Glutamatergic neuron (in vitro differentiated cells): ENCODE measurements at regions not wholly inside any gene's neighbourhood (a gene's known extent, or its start where the extent isn't known, plus 50 kb on each side); places are given as distances from the start of the nearest gene placed in this dataset.

Experiments
- DNase-seq: peaks from one replicate; pipeline ENCODE4 v3.0.0; 2022
- H3K27ac Mint-ChIP-seq: one replicate; pipeline ENCODE4 v1.8.0; 2020; ENCODE audit warnings: mild to moderate bottlenecking, mixed read lengths, inconsistent platforms; ENCODE audit not compliant: unreplicated experiment
- H3K27me3 Mint-ChIP-seq: one replicate; pipeline ENCODE4 v1.8.0; 2020; ENCODE audit warnings: mild to moderate bottlenecking, moderate library complexity, mixed read lengths, inconsistent platforms; ENCODE audit not compliant: unreplicated experiment
- H3K36me3 Mint-ChIP-seq: one replicate; pipeline ENCODE4 v1.8.0; 2020; ENCODE audit warnings: mild to moderate bottlenecking, mixed read lengths, inconsistent platforms; ENCODE audit not compliant: unreplicated experiment
- H3K4me1 Mint-ChIP-seq: one replicate; pipeline ENCODE4 v1.8.0; 2020; ENCODE audit warnings: mild to moderate bottlenecking, low read depth, mixed read lengths, inconsistent platforms; ENCODE audit not compliant: unreplicated experiment
- H3K4me3 Mint-ChIP-seq: one replicate; pipeline ENCODE4 v1.8.0; 2020; ENCODE audit warnings: mild to moderate bottlenecking, mixed read lengths, inconsistent platforms; ENCODE audit not compliant: unreplicated experiment
- H3K9me3 Mint-ChIP-seq: one replicate; pipeline ENCODE4 v1.8.0; 2020; ENCODE audit warnings: mild to moderate bottlenecking, moderate library complexity, mixed read lengths, inconsistent platforms; ENCODE audit not compliant: unreplicated experiment
- CTCF ChIP-seq: fragments of 200-600 bp; sonication (generic); IDR thresholded peaks from one replicate; pipeline ENCODE4 v1.5.0; 2021; ENCODE audit not compliant: partially characterized antibody, unreplicated experiment

DNA sequence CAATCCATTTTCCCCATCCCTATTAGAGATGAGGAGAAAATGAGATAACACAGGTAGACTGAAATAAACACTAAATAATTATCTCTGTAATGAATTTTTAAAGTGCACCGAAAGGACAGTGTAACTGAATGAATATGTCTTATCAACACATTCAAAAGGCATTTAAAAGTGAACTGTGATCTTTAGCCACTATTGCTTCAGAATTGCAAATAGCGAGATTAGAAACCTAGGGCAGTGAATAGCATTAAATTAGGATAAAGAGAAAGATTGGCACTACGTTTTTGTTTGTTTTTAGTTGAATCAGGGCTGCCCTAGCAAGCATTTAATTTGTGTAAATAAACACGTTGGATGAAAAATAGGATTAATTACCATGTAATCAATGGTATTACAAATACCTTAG, 537.5 kb downstream of the ELAVL2 start:
- H3K27ac Mint-ChIP-seq: no peak overlapping the region
- no peak for DNase-seq
- no peaks in the 10 kb centered on the region for H3K36me3 Mint-ChIP-seq
- H3K9me3 Mint-ChIP-seq: no peaks in the 10 kb centered on the region
- no peaks in the 10 kb centered on the region for H3K27me3 Mint-ChIP-seq
- H3K4me1 Mint-ChIP-seq: no peaks in the 10 kb centered on the region
- TF ChIP-seq CTCF: no peak
- H3K4me3 Mint-ChIP-seq: no peak overlapping the region

DNA sequence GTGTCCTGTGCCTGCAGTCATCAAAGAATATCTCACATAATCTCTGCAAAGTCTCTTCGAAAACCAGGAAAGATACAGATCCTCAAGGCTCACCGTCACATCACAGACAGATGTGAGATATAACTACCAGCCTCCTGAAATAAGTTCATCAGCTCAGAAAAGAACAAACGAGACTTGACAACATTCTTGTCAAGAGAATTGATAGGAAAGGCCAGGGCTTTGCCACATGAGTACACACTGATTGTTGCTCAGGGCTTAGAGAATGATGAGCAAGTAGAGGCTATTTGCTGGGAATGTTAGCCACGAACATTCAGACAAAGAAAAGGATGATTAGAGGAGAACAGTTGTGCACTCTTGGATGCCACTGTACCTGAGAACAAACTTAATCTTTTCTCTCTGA, 535.1 kb downstream of the ELAVL2 start:
- H3K27ac Mint-ChIP-seq: no peak overlapping the region
- no peaks in the 10 kb centered on the region for H3K4me1 Mint-ChIP-seq

DNA sequence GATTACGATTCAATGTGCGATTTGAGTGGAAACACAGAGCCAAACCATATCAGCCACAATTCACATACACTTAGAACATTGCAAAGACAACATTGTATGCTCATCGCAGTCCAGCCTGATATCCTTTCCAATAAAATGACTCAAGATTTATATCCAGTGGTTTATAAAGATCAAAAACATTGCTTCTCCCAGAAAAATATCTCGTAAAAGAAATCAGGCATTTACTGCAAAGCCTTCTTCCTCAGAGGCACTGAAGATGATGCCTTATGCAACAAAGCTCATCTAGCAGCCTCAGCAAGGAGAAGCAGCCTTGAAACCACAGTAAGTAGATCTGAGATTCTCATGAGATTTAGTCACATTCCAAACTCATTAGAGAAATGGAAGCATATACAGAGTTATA, 523.8 kb downstream of the ELAVL2 start:
- Mint-ChIP-seq H3K27ac (no peak overlapping the region), H3K27me3 (no peaks in the 10 kb centered on the region), H3K36me3 (no peaks in the 10 kb centered on the region), H3K4me3 (no peak overlapping the region), H3K9me3 (no peaks in the 10 kb centered on the region), H3K4me1 (no peaks in the 10 kb centered on the region)
- DNase-seq: no peak
- TF ChIP-seq CTCF: no peak

More for the DNA sequence above, 535.1 kb downstream of the ELAVL2 start:
- Mint-ChIP-seq H3K36me3 (no peaks in the 10 kb centered on the region), H3K27me3 (no peaks in the 10 kb centered on the region), H3K9me3 (no peaks in the 10 kb centered on the region), H3K4me3 (no peak overlapping the region)
- DNase-seq: no peak
- no peak for TF ChIP-seq CTCF

DNA sequence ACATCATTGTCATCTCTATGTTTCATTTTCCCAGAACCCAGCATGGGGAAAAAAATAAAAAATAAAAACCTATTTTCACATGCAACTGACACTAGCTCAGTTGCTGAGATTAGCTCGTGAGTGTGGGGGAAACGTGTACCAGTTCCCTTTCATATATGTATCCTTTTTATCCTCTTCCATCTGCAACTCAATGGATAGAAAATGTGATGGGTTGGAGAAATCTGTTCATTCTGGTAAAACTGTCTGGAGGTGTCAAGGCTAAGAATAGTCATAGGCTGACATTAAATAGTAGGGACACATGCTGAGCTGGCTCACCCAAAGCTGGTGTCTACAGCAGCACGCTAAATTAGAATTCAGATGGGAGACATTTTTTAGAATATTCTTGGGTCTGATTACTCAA, 519.3 kb downstream of the ELAVL2 start:
- Mint-ChIP-seq H3K27me3 (no peaks in the 10 kb centered on the region), H3K4me3 (no peak overlapping the region), H3K9me3 (no peaks in the 10 kb centered on the region), H3K4me1 (no peaks in the 10 kb centered on the region), H3K36me3 (no peaks in the 10 kb centered on the region), H3K27ac (no peak overlapping the region)
- DNase-seq: no peak
- no peak for TF ChIP-seq CTCF

GRCh38 chr9:23307731-23308513, 518.1 kb downstream of the ELAVL2 start:
- TF ChIP-seq CTCF: no peak
- Mint-ChIP-seq H3K4me3 (no peak overlapping the region), H3K36me3 (no peaks in the 10 kb centered on the region), H3K9me3 (no peaks in the 10 kb centered on the region), H3K27ac (no peak overlapping the region), H3K27me3 (no peaks in the 10 kb centered on the region), H3K4me1 (no peaks in the 10 kb centered on the region)
- no peak for DNase-seq
